NB4 (cell line): ENCODE measurements at regions not wholly inside any gene's neighbourhood (a gene's known extent, or its start where the extent isn't known, plus 50 kb on each side); places are given as distances from the start of the nearest gene placed in this dataset.

Source experiments
- POLR2A ChIP-seq: IDR thresholded peaks from 2 replicates; pipeline ENCODE4 v1.6.1; 2011; ENCODE audit warnings: mild to moderate bottlenecking; ENCODE audit not compliant: insufficient read length; ENCODE audit errors: extremely low read depth
- TF ChIP-seq, protein P1 (sequence below): IDR thresholded peaks from one replicate; pipeline ENCODE4 v1.5.1; 2012; ENCODE audit warnings: low read depth, low read length
- TF ChIP-seq, protein P2 (sequence below): IDR thresholded peaks from 2 replicates; pipeline ENCODE4 v1.6.1; 2011; ENCODE audit warnings: low read depth, low read length

DNA sequence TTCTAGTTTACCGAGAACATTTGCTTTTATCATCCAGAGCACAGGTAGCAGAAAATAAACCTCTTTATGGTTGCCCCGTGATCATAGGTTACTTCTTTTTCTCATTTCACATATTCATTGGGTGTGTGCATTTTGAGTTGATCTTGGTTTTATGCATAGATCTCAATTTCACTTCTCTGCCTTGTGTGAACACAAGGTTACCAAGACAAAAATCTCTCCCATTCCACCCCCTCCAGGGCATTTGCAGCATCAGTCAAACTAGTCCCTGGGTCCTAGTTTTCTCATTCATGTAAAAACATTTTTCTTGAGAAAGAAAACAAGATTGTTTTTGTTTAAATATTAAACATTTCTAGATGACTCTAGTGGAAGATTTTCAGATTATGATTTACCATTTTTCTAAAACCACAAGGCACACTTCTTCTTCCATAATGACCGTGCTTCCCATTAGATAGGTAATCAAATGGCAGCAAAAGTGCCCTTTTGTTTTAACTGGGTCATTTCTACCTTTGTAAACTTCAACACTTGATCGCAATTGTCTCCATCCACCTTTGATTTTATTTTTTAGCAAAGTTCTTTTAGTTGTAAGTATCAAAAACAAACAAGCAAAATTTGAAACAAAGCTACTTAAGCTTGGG is 526.6 kb upstream of the CADM1 start:
- TF ChIP-seq, protein P1, sequence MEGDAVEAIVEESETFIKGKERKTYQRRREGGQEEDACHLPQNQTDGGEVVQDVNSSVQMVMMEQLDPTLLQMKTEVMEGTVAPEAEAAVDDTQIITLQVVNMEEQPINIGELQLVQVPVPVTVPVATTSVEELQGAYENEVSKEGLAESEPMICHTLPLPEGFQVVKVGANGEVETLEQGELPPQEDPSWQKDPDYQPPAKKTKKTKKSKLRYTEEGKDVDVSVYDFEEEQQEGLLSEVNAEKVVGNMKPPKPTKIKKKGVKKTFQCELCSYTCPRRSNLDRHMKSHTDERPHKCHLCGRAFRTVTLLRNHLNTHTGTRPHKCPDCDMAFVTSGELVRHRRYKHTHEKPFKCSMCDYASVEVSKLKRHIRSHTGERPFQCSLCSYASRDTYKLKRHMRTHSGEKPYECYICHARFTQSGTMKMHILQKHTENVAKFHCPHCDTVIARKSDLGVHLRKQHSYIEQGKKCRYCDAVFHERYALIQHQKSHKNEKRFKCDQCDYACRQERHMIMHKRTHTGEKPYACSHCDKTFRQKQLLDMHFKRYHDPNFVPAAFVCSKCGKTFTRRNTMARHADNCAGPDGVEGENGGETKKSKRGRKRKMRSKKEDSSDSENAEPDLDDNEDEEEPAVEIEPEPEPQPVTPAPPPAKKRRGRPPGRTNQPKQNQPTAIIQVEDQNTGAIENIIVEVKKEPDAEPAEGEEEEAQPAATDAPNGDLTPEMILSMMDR, result no peak
- no peak for TF ChIP-seq POLR2A
- TF ChIP-seq, protein P2, sequence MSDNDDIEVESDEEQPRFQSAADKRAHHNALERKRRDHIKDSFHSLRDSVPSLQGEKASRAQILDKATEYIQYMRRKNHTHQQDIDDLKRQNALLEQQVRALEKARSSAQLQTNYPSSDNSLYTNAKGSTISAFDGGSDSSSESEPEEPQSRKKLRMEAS, result no peak
